NOMO-1 treated with dmso at 0.1 percent for 144 hours (cell line): ENCODE measurements at regions not wholly inside any gene's neighbourhood (a gene's known extent, or its start where the extent isn't known, plus 50 kb on each side); places are given as distances from the start of the nearest gene placed in this dataset.

ENCODE experiments used
- DNase-seq: peaks from one replicate; lab custom pipeline; 2025; ENCODE audit not compliant: unreplicated experiment; lab: John Stamatoyannopoulos, UW

DNA sequence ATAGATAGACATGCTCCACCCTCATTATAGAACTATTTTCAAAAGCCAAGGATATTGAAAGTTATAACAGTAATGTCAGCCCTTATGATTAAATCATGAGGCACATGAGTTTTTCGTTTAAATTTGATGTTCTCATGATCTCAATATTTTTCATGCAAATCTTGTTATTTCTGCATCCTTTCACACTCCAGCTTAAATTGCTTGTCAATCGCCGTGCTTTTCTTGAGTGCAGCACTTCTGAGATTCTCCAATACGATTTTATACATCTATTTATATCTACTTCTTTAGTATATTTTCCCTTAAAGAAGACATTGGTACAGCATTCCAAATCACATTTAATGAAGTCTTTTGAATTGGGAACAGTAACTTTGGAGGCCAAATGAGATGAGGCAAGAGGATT is 171.2 kb upstream of the GBE1 start:
- DNase-seq, result no peak

DNA sequence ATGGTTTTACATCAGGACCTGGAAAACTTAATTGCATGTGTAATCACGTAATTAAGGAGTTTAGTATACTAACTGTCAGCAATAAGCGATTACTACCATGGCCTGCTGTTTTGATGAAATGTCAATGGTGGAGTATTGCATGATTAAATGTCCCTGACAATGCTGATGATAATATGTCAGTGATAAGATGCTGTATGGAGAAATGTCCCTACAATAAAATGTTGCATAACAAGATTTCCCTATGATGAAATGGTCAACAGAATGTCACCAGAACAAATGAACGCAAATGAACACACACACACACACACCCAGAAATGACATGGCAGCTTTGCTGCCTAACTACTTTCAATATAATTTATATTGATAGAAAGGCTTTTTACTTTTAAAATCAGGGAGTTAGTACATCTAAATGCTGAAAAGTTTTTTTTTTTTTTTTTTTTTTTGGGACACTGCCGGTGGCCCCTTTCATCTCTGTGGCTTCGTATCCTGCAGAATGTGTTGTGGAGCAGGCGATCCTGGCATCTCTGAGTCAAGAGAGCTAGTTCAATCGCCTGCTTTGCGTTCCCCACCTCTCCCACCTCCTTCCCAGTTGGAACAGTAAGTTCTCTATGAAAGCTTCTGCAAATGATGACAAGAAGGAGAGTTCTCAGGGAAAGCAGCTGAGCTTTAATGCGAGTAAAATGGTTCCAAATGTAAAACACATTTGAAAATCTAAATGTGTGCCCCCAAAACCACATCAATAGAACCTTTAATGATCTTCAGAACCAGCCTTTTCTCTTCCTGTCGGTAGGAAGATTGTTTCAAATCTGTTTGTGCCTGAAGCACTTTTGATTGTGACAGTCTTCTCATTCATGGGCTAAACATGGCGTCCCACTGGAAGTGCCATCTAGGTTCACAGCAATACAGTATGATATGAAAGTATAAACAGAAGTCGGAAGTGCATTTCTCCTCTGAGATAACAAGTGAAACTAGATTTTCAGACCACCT is 170.1 kb upstream of the GBE1 start:
- no peak for DNase-seq

DNA sequence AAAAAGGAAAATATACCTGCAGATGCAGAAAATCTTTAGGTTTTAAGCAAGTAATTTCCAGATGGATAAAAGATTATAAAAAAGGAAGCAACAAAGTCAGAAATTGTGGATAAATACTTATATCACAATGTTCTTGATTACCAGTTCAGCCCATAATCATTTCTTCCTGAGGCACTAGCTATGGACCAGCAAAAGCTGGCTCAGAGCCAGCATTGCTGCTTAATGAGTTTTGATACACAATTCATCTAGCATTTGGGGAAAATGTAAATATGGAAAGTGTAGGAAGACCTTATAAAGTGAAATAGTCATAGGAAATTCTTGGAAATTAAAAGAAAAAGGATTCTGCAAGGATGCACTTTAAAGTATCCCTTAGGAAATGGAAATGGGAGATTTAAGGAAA is 168.3 kb upstream of the GBE1 start:
- DNase-seq, result no peak

DNA sequence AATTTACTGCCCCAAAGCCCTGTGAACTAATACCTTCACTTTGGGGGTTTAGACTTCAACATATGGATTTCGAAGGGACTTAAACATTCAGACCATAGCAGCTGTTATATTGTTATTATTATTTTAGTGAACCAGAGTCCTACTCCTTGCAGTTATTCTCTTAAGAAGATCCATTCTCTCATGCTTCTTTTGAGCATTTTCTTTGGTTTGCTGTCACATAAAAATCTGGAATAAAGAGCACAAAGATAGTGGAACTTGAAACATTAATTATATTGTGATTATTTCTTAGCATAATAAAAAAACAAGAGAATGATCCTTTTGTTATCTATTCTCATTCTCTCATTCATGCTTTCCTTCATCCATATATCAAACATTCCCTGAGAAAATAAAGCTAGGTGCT is 166.4 kb upstream of the GBE1 start:
- DNase-seq, result no peak

DNA sequence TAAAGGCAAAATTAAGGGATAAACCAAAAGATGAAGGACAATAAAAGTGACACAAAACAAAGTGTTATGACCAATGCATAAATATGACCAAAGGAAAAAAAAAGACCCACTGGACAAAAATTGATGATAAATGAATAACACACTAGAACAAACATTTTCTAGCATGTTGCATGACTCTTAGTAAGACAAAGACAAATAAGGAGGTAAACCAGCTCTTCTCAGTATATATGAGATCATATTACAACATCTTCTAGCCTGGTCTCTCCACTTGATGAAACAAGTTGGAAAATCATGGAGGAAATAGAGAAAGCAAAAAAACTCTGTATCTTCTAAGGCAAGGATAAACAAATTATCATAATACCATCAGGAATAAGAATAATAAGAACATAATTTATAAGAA is 163.9 kb upstream of the GBE1 start:
- DNase-seq, result no peak

DNA sequence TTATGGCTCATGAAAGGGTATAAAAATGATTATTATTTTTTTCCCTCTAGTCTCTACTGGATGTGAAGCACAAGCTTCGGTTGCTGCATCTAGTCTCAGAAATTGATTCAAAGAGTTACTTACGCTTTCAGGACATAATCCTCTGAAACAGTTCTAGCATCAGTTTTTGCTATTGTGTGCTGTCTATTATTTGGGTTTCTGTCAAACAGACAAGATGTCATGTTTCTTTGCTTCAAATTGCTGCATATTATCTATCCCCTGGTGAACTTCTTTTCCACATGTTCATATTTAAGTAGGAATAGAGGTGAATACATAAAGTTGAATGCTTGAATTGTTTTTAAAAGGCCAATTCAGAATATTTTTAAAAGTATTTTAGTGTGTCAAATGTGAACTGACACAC is 161.6 kb upstream of the GBE1 start:
- no peak for DNase-seq

DNA sequence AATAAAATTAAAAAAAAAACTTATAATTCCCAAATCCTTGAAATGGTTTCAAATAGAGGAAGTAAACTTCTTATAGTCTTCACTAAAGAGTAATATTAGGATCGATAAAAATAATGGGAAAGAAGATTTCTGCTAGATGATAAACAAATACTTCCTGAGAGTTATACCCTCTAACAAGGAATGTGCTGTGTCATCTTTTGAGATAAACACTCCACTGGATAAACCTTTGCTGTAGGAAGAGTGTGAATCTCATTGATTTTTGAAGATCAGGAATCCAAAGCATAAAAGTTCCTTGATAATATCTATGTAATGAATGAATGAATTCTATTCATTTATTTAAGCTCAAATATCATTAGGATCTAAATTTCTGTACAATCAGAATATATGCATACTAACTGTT is 161.0 kb upstream of the GBE1 start:
- DNase-seq, result no peak

DNA sequence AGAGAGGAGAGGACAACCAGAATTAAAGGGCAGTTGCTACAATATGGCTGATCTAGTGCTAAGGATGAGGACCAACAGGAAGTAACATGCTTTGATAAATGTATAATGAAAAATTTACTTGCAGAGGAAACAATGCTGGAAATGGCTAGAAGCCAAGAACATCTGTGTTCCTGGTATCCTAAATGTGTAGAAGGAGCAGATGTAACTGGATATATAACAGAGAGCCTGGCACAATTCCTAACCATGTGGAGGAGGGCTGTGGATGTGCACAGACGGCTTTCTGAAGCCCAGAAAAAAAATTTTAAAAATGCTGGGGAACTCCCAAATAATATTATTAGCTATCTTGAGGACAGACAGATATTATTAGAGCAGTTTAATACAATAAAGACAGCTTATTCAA is 159.4 kb upstream of the GBE1 start:
- no peak for DNase-seq

DNA sequence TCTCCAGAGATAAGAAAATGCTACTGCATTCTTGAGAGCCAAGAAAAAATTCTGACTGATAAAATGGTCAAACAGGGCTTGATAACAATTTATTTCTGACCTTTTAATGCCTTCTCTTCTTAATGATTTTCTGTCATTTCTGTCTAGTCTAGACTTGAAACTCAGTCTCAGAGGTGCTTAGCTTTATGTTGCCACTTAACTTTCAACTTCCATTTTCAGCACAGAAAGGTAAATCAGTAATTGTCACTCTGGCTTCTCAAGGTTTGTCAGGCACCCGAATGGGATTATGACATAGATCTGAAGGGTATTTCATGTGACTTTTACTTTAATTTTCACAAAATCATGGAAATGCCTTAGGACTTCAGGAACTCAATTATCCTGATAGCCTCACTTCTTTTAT is 155.4 kb upstream of the GBE1 start:
- DNase-seq, result no peak

DNA sequence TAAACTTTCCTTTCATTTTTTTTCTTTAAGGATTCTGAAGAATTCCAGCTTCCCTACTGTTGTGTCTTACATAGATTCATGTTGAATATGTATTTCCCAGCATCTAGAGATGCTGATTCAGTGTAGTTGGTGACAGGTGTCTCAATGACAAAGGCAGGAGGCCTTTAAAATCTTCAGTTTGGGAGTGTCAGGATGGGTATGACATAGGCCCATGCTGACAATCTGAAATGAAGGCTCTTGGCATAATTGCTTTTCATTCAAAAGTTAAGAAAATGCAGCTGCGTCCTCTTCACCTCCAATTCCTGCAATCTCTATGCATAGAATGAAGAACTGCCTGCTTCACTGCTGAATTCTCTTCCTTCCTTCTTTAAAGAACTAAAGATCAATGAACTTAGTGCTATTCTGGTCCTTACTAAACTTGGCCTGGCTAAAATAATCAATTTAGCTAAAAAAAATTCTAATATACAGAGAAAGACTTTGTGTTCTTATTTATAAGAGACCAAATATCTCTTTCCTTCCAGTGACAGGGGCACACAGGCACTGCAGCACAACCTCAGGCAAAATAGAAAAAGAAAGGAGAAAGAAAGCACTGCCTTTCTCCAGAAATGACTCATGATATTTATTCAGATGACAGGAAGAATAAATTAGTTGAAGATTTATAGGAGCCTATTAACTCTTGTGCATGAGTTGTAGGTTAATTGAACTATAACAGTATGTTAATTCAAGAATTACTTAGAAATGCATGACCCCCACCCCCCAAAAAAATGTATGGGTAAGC is 152.6 kb upstream of the GBE1 start:
- DNase-seq, result no peak

DNA sequence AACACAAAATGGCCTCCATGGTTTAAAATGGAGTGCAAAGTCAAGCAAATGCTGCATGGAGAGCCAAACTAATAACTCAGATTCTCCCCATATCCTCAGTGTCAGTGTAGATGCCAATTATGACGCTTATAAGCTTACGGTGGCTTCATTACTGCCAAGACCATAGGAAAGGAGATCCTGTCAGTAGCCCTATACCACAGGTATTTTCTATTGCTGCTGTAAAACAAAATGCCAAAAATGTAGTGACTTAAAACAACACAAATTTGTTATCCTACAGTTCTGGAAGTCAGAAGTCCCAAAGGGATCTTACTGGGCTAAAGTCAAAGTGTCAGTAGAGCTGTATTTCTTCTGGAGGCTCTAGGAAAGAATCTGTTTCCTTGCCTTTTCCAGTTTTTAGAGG is 149.8 kb upstream of the GBE1 start:
- DNase-seq, result no peak

DNA sequence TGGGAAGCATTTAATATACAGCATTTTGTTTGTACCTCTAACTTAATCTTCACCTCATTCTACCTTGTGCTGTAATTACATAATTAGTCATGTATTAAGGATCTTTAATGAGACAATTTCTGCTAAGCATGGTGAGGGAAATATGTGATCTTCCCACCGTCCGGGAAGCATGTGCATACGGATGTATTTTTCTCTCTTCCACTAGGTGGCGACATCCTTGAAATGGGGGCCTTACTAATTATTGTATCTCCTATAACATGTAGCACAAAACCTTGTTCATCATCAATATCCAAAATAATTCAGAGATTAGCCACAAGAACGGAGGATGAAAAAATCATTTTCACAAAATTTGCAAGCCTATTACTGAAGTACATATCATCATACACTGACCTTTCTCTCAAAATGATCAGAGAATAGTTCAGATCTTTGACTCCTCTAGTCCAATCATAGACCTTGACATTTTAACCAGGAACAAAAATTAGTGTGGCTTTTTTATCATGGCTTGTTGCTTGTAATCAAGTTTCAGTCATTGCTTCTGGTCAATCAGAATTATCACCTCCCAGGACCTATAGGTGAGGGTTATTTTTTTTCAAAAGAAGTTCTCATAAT is 148.9 kb upstream of the GBE1 start:
- DNase-seq, result no peak

DNA sequence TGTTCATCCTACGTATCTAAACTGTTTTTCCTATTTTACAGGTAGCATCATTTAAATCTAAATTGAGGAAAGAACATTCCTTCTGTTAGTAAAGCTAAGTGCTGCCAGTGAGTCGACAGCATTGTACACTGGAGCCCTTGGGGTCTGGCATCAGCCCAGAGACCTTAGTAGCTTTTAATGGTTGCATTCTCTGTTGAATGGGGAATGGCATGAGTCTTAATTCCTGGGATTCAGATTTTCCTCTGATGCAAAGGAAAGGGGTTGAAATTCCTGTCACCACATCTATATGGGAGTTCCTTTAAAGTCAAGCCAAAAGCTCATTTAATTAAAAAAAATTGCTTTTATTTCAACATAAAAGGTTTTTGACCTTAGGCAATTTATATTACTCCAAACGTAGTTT is 148.4 kb upstream of the GBE1 start:
- DNase-seq, result no peak

DNA sequence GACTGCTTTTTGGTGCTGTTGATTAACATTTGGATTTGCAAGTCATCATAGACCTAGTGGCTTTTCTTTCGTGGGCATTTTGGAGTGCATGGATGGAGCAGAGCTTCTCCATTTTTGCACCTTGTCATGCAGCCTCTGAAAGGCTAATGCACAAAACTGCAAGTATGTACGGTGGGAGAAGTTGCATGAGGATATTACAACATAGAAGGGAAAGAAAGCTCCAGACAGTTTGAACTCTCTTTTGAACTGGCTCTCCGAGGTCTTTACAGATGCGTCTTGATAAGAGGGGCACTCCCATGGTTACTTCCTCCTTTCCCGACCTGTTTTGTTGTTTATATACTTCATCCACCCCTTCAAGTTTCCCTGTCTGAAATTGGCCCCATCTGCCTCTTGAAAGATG is 147.1 kb upstream of the GBE1 start:
- peak; percentile 21 for DNase-seq

DNA sequence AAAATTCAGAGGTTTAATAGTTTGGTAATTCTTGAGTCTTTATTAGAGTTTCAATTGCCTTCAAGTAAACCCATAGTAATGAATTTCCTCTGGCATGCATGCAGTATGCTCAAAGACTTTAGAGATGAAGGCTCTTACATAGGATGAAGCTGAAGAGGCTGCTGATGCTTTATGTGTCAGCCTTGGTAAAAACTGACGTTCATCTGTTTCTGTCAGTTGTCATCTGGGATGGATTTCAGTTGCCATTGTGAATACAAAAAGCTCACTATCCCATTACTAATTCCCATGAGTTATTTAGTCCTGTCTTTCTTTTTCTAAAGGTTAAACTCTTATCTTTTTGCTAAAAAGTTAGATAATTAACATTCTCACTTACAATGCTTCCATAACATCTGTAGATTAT is 136.9 kb upstream of the GBE1 start:
- no peak for DNase-seq

DNA sequence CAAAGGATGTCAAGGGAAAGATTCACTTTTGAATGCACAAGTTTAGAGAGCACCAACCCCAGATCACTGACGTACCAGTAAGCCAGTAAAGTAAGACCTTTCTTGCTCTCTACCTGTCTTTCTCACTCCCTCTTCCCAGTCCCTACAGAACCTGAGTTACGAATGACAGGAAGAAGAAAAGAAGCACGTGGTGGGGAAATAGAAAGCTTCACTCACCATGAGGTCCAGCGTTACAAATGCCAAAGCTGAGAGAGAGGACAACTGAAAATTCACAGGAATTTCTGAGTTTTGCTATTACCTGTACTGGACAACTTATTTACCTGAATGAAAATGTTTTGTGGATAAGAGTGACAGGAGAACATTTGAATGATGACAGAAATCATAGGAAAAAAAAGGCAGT is 133.2 kb upstream of the GBE1 start:
- DNase-seq, result no peak

DNA sequence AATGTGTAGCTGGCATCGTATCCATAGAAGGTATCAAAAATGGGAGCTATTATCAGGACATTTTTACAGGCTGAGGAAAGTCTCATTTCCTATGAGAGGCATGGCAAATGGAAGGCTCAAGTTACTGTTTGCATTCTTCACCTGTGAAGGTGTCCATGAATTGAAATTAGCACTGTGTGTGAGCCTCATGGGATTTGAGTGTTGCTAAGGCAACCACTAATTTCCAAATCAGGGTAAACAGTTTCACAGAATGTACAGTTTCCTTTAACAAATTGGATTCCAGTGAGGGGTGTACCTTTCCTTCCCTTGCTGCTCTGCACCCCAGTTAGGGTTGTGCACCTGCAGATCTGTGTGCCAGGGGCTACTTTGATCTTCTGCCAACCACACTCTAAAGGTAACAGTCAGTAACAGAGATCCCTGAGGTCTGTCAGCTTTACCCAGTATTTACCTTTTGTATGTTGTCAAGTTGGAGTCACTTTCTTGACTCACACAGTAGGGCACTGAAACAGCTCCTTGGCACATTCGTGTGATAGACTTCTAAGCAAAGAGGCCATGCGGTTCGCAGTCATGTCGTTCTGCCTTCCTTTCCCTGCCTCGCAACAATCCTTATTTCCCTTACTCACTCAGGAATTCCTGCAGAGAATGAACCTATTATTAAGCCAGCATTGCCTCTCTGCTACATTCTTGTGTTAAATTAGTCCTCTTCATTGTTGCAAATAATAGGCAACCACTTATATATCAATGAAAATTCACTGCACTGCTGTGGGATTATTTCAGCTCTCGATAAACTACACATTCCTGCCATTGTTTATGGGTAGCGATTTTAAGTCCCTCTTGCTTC is 129.8 kb upstream of the GBE1 start:
- DNase-seq, result no peak

DNA sequence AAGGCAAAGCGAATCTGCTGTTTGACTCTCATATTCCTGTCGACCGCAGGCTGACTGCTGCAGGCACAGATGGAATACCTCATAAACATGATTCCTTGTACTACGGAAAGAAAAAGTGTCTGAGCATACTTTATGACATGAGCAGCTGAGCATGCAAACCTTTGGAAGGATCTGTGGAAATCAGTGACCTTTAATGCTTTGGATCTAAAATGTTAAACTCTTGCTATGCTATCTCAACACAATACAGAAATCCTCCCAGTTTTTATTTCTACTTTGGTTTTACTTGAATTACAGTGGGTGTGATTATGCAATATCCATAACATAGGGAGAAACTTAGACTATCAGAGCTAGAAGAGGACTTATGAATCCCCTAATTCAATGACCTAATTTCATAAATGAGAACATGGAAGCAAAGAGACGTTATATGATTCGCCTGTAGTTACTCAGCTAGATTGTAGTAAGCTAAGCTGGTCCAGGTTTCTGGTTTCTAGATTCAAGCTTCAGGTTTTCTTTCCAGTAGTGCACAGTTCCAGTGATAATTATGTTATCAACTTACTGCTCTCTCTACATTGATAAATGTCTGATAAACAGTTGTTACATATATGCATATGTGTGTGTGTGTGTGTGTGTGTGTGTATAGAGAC is 127.6 kb upstream of the GBE1 start:
- no peak for DNase-seq

DNA sequence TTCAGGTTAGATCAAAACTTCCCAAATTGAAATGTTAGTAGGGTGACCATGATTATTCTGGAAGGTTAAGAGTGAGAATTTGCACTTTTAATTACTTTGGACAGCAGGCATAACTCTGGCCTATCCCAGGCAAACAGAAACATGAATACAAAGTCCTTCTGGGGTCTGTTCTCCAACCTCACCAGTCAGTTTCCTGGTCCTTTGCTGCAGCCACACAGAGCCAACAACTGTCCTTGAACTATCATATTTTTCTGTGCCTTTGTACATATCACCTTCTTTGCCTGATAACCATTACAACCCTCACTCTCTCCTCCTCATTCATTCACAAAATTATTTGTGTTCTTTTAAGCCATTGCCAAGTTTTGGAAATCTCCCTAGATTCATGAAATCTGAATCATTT is 126.0 kb upstream of the GBE1 start:
- DNase-seq, result no peak

DNA sequence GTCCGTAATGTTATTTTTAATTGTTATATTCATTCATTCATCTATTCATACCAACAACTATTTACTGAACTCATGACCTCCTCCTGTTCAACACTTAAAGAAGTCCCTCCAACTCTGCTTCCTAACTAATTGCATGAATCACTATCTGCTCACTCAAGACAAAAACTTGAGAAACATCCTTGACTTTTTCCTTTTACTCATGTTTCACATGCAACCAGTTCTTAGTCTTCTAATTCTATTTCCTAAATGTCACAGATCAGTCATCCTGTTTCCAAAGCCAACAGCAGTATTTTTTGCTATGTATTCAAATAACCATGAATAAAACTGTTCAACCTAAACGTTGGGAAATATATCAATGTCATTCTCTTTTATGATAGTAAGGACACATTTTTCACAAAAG is 124.6 kb upstream of the GBE1 start:
- no peak for DNase-seq

DNA sequence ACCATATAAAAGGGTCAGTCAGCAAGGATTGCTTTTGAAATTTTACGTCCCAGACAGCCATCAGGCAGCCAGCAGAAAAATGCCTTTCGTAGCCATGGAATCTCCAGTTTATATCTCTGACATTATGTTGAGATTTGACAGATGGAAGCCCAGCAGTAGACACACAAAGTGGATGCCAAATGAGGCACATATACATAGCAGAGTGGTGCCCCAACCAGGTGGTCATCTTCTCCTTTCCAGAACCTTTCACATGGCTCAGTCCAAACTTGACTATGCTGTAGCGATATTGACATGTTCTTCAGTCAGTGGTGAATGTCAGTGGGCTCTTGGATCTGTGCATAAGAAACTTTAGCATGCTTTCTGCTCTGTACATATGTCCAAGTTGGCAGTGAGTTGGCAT is 123.3 kb upstream of the GBE1 start:
- no peak for DNase-seq
